ENCODE measurements at regions not wholly inside any gene's neighbourhood (a gene's known extent, or its start where the extent isn't known, plus 50 kb on each side); places are given as distances from the start of the nearest gene placed in this dataset.

- Mint-ChIP-seq H3K36me3 (ENCODE audit: insufficient read depth) (no peaks in the 10 kb centered on the region), H3K9me3 (peaks cover 6% of the 10 kb centered on the region)
Observed at GRCh38 chr9:1320051-1320557, 269.9 kb downstream of the DMRT2 start.

GRCh38 chr9:1320607-1321195 lies 270.5 kb downstream of the DMRT2 start:
- no peak for ATAC-seq (replicated peaks; ENCODE audit: extremely low read depth, poor library complexity, severe bottlenecking)
- no peak for DNase-seq (ENCODE audit: low spot score in 2 of 2)
- H3K27ac Mint-ChIP-seq (ENCODE audit: low read depth): no peak overlapping the region
- H3K36me3 Mint-ChIP-seq (ENCODE audit: insufficient read depth): no peaks in the 10 kb centered on the region
- H3K4me1 Mint-ChIP-seq: no peaks in the 10 kb centered on the region
- H3K27me3 Mint-ChIP-seq: no peaks in the 10 kb centered on the region
- H3K9me3 Mint-ChIP-seq: peaks cover 6% of the 10 kb centered on the region
- no peak overlapping the region for H3K4me3 Mint-ChIP-seq

More at GRCh38 chr9:1320051-1320557, 269.9 kb downstream of the DMRT2 start:
- Mint-ChIP-seq H3K4me1 (no peaks in the 10 kb centered on the region), H3K27me3 (no peaks in the 10 kb centered on the region), H3K4me3 (no peak overlapping the region), H3K27ac (ENCODE audit: low read depth) (no peak overlapping the region)
- DNase-seq (ENCODE audit: low spot score in 2 of 2) (no peak), ATAC-seq (replicated peaks; ENCODE audit: extremely low read depth, poor library complexity, severe bottlenecking) (no peak)

GRCh38 chr9:1327467-1327866 lies 277.3 kb downstream of the DMRT2 start:
- no peak for DNase-seq (ENCODE audit: low spot score in 2 of 2)
- Mint-ChIP-seq H3K36me3 (ENCODE audit: insufficient read depth) (peaks cover 1% of the 10 kb centered on the region), H3K4me1 (no peaks in the 10 kb centered on the region), H3K27ac (ENCODE audit: low read depth) (no peak overlapping the region), H3K4me3 (no peak overlapping the region), H3K9me3 (no peaks in the 10 kb centered on the region), H3K27me3 (no peaks in the 10 kb centered on the region)
- no peak for ATAC-seq (replicated peaks; ENCODE audit: extremely low read depth, poor library complexity, severe bottlenecking)

GRCh38 chr9:1328341-1328740 lies 278.2 kb downstream of the DMRT2 start:
- no peak for DNase-seq (ENCODE audit: low spot score in 2 of 2)
- ATAC-seq (replicated peaks; ENCODE audit: extremely low read depth, poor library complexity, severe bottlenecking): no peak
- Mint-ChIP-seq H3K36me3 (ENCODE audit: insufficient read depth) (peaks cover 1% of the 10 kb centered on the region), H3K9me3 (no peaks in the 10 kb centered on the region), H3K27me3 (no peaks in the 10 kb centered on the region), H3K4me1 (no peaks in the 10 kb centered on the region), H3K4me3 (no peak overlapping the region), H3K27ac (ENCODE audit: low read depth) (no peak overlapping the region)

GRCh38 chr9:1331546-1332038 lies 281.4 kb downstream of the DMRT2 start:
- Mint-ChIP-seq H3K36me3 (ENCODE audit: insufficient read depth) (peaks cover 3% of the 10 kb centered on the region), H3K27ac (ENCODE audit: low read depth) (no peak overlapping the region), H3K9me3 (no peaks in the 10 kb centered on the region), H3K4me3 (no peak overlapping the region), H3K27me3 (no peaks in the 10 kb centered on the region), H3K4me1 (no peaks in the 10 kb centered on the region)
- ATAC-seq (replicated peaks; ENCODE audit: extremely low read depth, poor library complexity, severe bottlenecking): no peak
- no peak for DNase-seq (ENCODE audit: low spot score in 2 of 2)

- H3K27ac Mint-ChIP-seq (ENCODE audit: low read depth): no peak overlapping the region
- ATAC-seq (replicated peaks; ENCODE audit: extremely low read depth, poor library complexity, severe bottlenecking) (no peak), DNase-seq (ENCODE audit: low spot score in 2 of 2) (no peak)
Observed at GRCh38 chr9:1332156-1332555, 282.0 kb downstream of the DMRT2 start.

GRCh38 chr9:1335174-1335573 lies 285.0 kb downstream of the DMRT2 start:
- H3K4me3 Mint-ChIP-seq: no peak overlapping the region

More at GRCh38 chr9:1332156-1332555, 282.0 kb downstream of the DMRT2 start:
- no peaks in the 10 kb centered on the region for H3K4me1 Mint-ChIP-seq
- H3K36me3 Mint-ChIP-seq (ENCODE audit: insufficient read depth): peaks cover 3% of the 10 kb centered on the region
- no peak overlapping the region for H3K4me3 Mint-ChIP-seq
- no peaks in the 10 kb centered on the region for H3K9me3 Mint-ChIP-seq
- no peaks in the 10 kb centered on the region for H3K27me3 Mint-ChIP-seq

GRCh38 chr9:1337169-1337568 lies 287.0 kb downstream of the DMRT2 start:
- H3K4me3 Mint-ChIP-seq: no peak overlapping the region
- H3K27ac Mint-ChIP-seq (ENCODE audit: low read depth): no peak overlapping the region
- no peaks in the 10 kb centered on the region for H3K27me3 Mint-ChIP-seq
- no peaks in the 10 kb centered on the region for H3K4me1 Mint-ChIP-seq
- ATAC-seq (replicated peaks; ENCODE audit: extremely low read depth, poor library complexity, severe bottlenecking) (no peak), DNase-seq (ENCODE audit: low spot score in 2 of 2) (no peak)
- no peaks in the 10 kb centered on the region for H3K9me3 Mint-ChIP-seq
- peaks cover 2% of the 10 kb centered on the region for H3K36me3 Mint-ChIP-seq (ENCODE audit: insufficient read depth)

More at GRCh38 chr9:1335174-1335573, 285.0 kb downstream of the DMRT2 start:
- ATAC-seq (replicated peaks; ENCODE audit: extremely low read depth, poor library complexity, severe bottlenecking) (no peak), DNase-seq (ENCODE audit: low spot score in 2 of 2) (no peak)
- Mint-ChIP-seq H3K36me3 (ENCODE audit: insufficient read depth) (peaks cover 2% of the 10 kb centered on the region), H3K4me1 (no peaks in the 10 kb centered on the region), H3K27me3 (no peaks in the 10 kb centered on the region), H3K9me3 (no peaks in the 10 kb centered on the region), H3K27ac (ENCODE audit: low read depth) (no peak overlapping the region)

GRCh38 chr9:1340390-1340789 lies 290.2 kb downstream of the DMRT2 start:
- H3K27me3 Mint-ChIP-seq: no peaks in the 10 kb centered on the region
- DNase-seq (ENCODE audit: low spot score in 2 of 2) (no peak), ATAC-seq (replicated peaks; ENCODE audit: extremely low read depth, poor library complexity, severe bottlenecking) (no peak)
- H3K4me1 Mint-ChIP-seq: no peaks in the 10 kb centered on the region
- no peak overlapping the region for H3K4me3 Mint-ChIP-seq
- H3K36me3 Mint-ChIP-seq (ENCODE audit: insufficient read depth): no peaks in the 10 kb centered on the region
- H3K9me3 Mint-ChIP-seq: peaks cover 9% of the 10 kb centered on the region
- H3K27ac Mint-ChIP-seq (ENCODE audit: low read depth): no peak overlapping the region

- Mint-ChIP-seq H3K4me1 (no peaks in the 10 kb centered on the region), H3K27ac (ENCODE audit: low read depth) (no peak overlapping the region), H3K9me3 (no peaks in the 10 kb centered on the region), H3K4me3 (no peak overlapping the region), H3K27me3 (no peaks in the 10 kb centered on the region), H3K36me3 (ENCODE audit: insufficient read depth) (no peaks in the 10 kb centered on the region)
- ATAC-seq (replicated peaks; ENCODE audit: extremely low read depth, poor library complexity, severe bottlenecking) (no peak), DNase-seq (ENCODE audit: low spot score in 2 of 2) (no peak)
Observed at GRCh38 chr9:1353291-1353690, 303.1 kb downstream of the DMRT2 start.

GRCh38 chr9:1354086-1354485 lies 303.9 kb downstream of the DMRT2 start:
- Mint-ChIP-seq H3K27ac (ENCODE audit: low read depth) (no peak overlapping the region), H3K36me3 (ENCODE audit: insufficient read depth) (no peaks in the 10 kb centered on the region)
- DNase-seq (ENCODE audit: low spot score in 2 of 2): no peak

GRCh38 chr9:1354606-1355005 lies 304.4 kb downstream of the DMRT2 start:
- Mint-ChIP-seq H3K4me1 (no peaks in the 10 kb centered on the region), H3K4me3 (no peak overlapping the region)

More at GRCh38 chr9:1354086-1354485, 303.9 kb downstream of the DMRT2 start:
- ATAC-seq (replicated peaks; ENCODE audit: extremely low read depth, poor library complexity, severe bottlenecking): no peak
- no peaks in the 10 kb centered on the region for H3K4me1 Mint-ChIP-seq
- no peaks in the 10 kb centered on the region for H3K27me3 Mint-ChIP-seq
- H3K9me3 Mint-ChIP-seq: no peaks in the 10 kb centered on the region
- no peak overlapping the region for H3K4me3 Mint-ChIP-seq

GRCh38 chr9:1355656-1356055 lies 305.5 kb downstream of the DMRT2 start:
- no peak for DNase-seq (ENCODE audit: low spot score in 2 of 2)
- H3K4me3 Mint-ChIP-seq: no peak overlapping the region
- ATAC-seq (replicated peaks; ENCODE audit: extremely low read depth, poor library complexity, severe bottlenecking): no peak
- no peak overlapping the region for H3K27ac Mint-ChIP-seq (ENCODE audit: low read depth)
- no peaks in the 10 kb centered on the region for H3K36me3 Mint-ChIP-seq (ENCODE audit: insufficient read depth)
- no peaks in the 10 kb centered on the region for H3K9me3 Mint-ChIP-seq
- no peaks in the 10 kb centered on the region for H3K4me1 Mint-ChIP-seq
- no peaks in the 10 kb centered on the region for H3K27me3 Mint-ChIP-seq

More at GRCh38 chr9:1354606-1355005, 304.4 kb downstream of the DMRT2 start:
- DNase-seq (ENCODE audit: low spot score in 2 of 2) (no peak), ATAC-seq (replicated peaks; ENCODE audit: extremely low read depth, poor library complexity, severe bottlenecking) (no peak)
- Mint-ChIP-seq H3K27ac (ENCODE audit: low read depth) (no peak overlapping the region), H3K9me3 (no peaks in the 10 kb centered on the region), H3K36me3 (ENCODE audit: insufficient read depth) (no peaks in the 10 kb centered on the region), H3K27me3 (no peaks in the 10 kb centered on the region)
